WTC11 (cell line): ENCODE measurements at regions not wholly inside any gene's neighbourhood (a gene's known extent, or its start where the extent isn't known, plus 50 kb on each side); places are given as distances from the start of the nearest gene placed in this dataset.

Experiments used
- ATAC-seq: fragments of 200-7000 bp; cut with Tn5 transposase; 2 replicates; pipeline ENCODE4 v1.10.0; 2021; ENCODE audit warnings: mild to moderate bottlenecking, moderate library complexity
- CTCF ChIA-PET: fragments of 300-600 bp; sonication (Branson Sonifier 250); formaldehyde crosslinking; loops from one replicate; lab custom pipeline; 2021; ENCODE audit warnings: antibody characterized with exemption; lab: Charles Lee
- POLR2A ChIA-PET: fragments of 350-600 bp; sonication (Branson Sonifier 250); formaldehyde crosslinking; loops from one replicate; lab custom pipeline; 2021; ENCODE audit warnings: antibody characterized with exemption; lab: Charles Lee
- DNase-seq: peaks from one replicate; pipeline ENCODE4 v3.0.0; 2021; ENCODE audit warnings: low spot score
- H3K27ac Mint-ChIP-seq: 2 replicates; pipeline ENCODE4 v1.8.0; 2021; ENCODE audit warnings: mixed read lengths
- H3K27me3 Mint-ChIP-seq: 2 replicates; pipeline ENCODE4 v1.8.0; 2021; ENCODE audit warnings: low read depth, mild to moderate bottlenecking, moderate library complexity, mixed read lengths
- H3K36me3 Mint-ChIP-seq: 2 replicates; pipeline ENCODE4 v1.8.0; 2021; ENCODE audit warnings: mixed read lengths
- H3K4me1 Mint-ChIP-seq: 2 replicates; pipeline ENCODE4 v1.8.0; 2022; ENCODE audit warnings: mixed read lengths
- H3K4me3 Mint-ChIP-seq: 2 replicates; pipeline ENCODE4 v1.8.0; 2021; ENCODE audit warnings: mild to moderate bottlenecking, moderate library complexity, mixed read lengths
- H3K9me3 Mint-ChIP-seq: 2 replicates; pipeline ENCODE4 v1.8.0; 2021; ENCODE audit warnings: mixed read lengths
- EMX1 ChIP-seq: fragments of 250-450 bp; sonication (Bioruptor Pico); IDR thresholded peaks from 2 replicates; pipeline ENCODE4 v1.8.0; 2021; ENCODE audit warnings: mild to moderate bottlenecking
- TCF7 ChIP-seq: sonication (generic); formaldehyde crosslinking; IDR thresholded peaks from 2 replicates; pipeline ENCODE4 v1.8.0; 2022; ENCODE audit warnings: mild to moderate bottlenecking, low read depth, missing genetic modification reagents, moderate library complexity
- ZNF317 ChIP-seq: sonication (generic); formaldehyde crosslinking; IDR thresholded peaks from 2 replicates; pipeline ENCODE4 v1.8.1; 2023; ENCODE audit warnings: low read depth, mild to moderate bottlenecking, moderate library complexity, missing genetic modification reagents, borderline replicate concordance
- TF ChIP-seq, protein P1 (sequence below): sonication (generic); formaldehyde crosslinking; IDR thresholded peaks from 2 replicates; pipeline ENCODE4 v1.8.0; 2022; ENCODE audit warnings: mild to moderate bottlenecking, missing genetic modification reagents
- TF ChIP-seq, protein P2 (sequence below): sonication (generic); formaldehyde crosslinking; IDR thresholded peaks from 2 replicates; pipeline ENCODE4 v1.8.1; 2023; ENCODE audit warnings: mild to moderate bottlenecking, moderate library complexity, missing genetic modification reagents
- TF ChIP-seq, protein P3 (sequence below): sonication (generic); formaldehyde crosslinking; IDR thresholded peaks from 2 replicates; pipeline ENCODE4 v1.8.0; 2022; ENCODE audit warnings: missing genetic modification reagents

DNA sequence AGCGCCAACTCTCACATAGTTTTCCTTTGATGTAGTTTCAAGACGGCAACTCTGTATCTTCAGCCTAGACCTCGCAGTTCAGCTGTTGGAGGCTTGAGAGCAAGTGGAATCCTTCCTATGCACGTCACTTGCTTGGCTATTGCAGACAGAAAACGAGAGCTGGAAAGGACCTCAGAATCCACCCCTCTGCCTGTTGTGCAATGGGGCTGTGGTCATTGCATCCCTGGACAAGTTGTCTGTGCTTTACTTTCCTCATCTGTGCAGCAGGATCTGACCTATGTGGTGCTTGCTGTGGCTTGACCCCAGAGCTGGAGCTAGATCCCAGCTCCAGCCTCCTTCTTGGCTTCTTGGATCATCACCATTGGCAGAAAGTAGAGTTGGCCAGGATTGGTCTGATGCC, 50.0 kb upstream of the IGSF21 start:
- no peaks in the 10 kb centered on the region for H3K9me3 Mint-ChIP-seq
- H3K36me3 Mint-ChIP-seq: no peaks in the 10 kb centered on the region
- H3K27ac Mint-ChIP-seq: no peak overlapping the region
- H3K4me1 Mint-ChIP-seq: no peaks in the 10 kb centered on the region
- ChIA-PET POLR2A (no interaction called here), CTCF (interaction anchor here (1.7 kb wide), 1 partner anchor 16 kb away, joined by 4 read pairs; no protein-coding TSS in a partner anchor)
- DNase-seq (no peak), ATAC-seq (no peak)
- peaks cover 54% of the 10 kb centered on the region for H3K27me3 Mint-ChIP-seq
- H3K4me3 Mint-ChIP-seq: no peak overlapping the region
- TF ChIP-seq ZNF317 (CRISPR knock-in tag) (no peak), EMX1 (no peak), TCF7 (CRISPR knock-in tag) (no peak)
- TF ChIP-seq, protein P1, sequence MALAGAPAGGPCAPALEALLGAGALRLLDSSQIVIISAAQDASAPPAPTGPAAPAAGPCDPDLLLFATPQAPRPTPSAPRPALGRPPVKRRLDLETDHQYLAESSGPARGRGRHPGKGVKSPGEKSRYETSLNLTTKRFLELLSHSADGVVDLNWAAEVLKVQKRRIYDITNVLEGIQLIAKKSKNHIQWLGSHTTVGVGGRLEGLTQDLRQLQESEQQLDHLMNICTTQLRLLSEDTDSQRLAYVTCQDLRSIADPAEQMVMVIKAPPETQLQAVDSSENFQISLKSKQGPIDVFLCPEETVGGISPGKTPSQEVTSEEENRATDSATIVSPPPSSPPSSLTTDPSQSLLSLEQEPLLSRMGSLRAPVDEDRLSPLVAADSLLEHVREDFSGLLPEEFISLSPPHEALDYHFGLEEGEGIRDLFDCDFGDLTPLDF (CRISPR knock-in tag): no peak
- TF ChIP-seq, protein P2, sequence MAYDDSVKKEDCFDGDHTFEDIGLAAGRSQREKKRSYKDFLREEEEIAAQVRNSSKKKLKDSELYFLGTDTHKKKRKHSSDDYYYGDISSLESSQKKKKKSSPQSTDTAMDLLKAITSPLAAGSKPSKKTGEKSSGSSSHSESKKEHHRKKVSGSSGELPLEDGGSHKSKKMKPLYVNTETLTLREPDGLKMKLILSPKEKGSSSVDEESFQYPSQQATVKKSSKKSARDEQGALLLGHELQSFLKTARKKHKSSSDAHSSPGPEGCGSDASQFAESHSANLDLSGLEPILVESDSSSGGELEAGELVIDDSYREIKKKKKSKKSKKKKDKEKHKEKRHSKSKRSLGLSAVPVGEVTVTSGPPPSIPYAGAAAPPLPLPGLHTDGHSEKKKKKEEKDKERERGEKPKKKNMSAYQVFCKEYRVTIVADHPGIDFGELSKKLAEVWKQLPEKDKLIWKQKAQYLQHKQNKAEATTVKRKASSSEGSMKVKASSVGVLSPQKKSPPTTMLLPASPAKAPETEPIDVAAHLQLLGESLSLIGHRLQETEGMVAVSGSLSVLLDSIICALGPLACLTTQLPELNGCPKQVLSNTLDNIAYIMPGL (CRISPR knock-in tag): no peak
- TF ChIP-seq, protein P3, sequence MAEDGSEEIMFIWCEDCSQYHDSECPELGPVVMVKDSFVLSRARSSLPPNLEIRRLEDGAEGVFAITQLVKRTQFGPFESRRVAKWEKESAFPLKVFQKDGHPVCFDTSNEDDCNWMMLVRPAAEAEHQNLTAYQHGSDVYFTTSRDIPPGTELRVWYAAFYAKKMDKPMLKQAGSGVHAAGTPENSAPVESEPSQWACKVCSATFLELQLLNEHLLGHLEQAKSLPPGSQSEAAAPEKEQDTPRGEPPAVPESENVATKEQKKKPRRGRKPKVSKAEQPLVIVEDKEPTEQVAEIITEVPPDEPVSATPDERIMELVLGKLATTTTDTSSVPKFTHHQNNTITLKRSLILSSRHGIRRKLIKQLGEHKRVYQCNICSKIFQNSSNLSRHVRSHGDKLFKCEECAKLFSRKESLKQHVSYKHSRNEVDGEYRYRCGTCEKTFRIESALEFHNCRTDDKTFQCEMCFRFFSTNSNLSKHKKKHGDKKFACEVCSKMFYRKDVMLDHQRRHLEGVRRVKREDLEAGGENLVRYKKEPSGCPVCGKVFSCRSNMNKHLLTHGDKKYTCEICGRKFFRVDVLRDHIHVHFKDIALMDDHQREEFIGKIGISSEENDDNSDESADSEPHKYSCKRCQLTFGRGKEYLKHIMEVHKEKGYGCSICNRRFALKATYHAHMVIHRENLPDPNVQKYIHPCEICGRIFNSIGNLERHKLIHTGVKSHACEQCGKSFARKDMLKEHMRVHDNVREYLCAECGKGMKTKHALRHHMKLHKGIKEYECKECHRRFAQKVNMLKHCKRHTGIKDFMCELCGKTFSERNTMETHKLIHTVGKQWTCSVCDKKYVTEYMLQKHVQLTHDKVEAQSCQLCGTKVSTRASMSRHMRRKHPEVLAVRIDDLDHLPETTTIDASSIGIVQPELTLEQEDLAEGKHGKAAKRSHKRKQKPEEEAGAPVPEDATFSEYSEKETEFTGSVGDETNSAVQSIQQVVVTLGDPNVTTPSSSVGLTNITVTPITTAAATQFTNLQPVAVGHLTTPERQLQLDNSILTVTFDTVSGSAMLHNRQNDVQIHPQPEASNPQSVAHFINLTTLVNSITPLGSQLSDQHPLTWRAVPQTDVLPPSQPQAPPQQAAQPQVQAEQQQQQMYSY: no peak
